Breast epithelium (tissue), 4 donors: ENCODE measurements at regions not wholly inside any gene's neighbourhood (a gene's known extent, or its start where the extent isn't known, plus 50 kb on each side); places are given as distances from the start of the nearest gene placed in this dataset.

Source experiments
- DNase-seq, 2 donors: peaks; one replicate each; pipeline ENCODE4 v3.0.0-alpha.2; 2019; ENCODE audit warnings: low spot score in 2 of 2
- H3K27ac ChIP-seq, 2 donors: fragments of 200-600 bp; sonication (generic) in 1 of 2; one replicate each; pipeline ENCODE4 v1.5.1; 2016 to 2019; ENCODE audit warnings: mild to moderate bottlenecking in 1 of 2
- H3K27me3 ChIP-seq, 2 donors: fragments of 200-600 bp; sonication (generic) in 1 of 2; one replicate each; pipeline versions ENCODE4 v1.5.1 to v1.6.0; 2017 to 2019; ENCODE audit warnings: control low read depth in 1 of 2, mild to moderate bottlenecking in 1 of 2
- H3K36me3 ChIP-seq: fragments of 200-600 bp; one replicate; pipeline ENCODE4 v1.5.1; 2019
- H3K4me1 ChIP-seq, 2 donors: fragments of 200-600 bp; sonication (generic); one replicate each; pipeline ENCODE4 v1.5.1; 2016 to 2019; ENCODE audit warnings: control low read depth in 1 of 2
- H3K4me3 ChIP-seq, 3 donors: fragments of 200-600 bp; sonication (generic); 1 replicate in 2 of 3; 2 replicates in 1 of 3; pipeline ENCODE4 v1.5.1; 2016 to 2019; ENCODE audit warnings: mild to moderate bottlenecking in 3 of 3, moderate library complexity in 2 of 3
- H3K9me3 ChIP-seq, 2 donors: fragments of 200-600 bp; sonication (generic) in 1 of 2; one replicate each; pipeline ENCODE4 v1.5.1; 2016 to 2019; ENCODE audit warnings: control low read depth in 1 of 2
- POLR2A ChIP-seq: fragments of 450-650 bp; IDR thresholded peaks from one replicate; pipeline ENCODE4 v1.6.1; 2016; ENCODE audit warnings: antibody characterized with exemption, mild to moderate bottlenecking, moderate library complexity
- POLR2AphosphoS5 ChIP-seq, 3 donors: sonication (generic); formaldehyde crosslinking; IDR thresholded peaks; one replicate each; pipeline ENCODE4 v1.6.1; 2017; ENCODE audit warnings: antibody characterized with exemption in 3 of 3
- intact Hi-C: fragments of 100-400 bp; cut with DNase I; formaldehyde crosslinking; loops from one replicate; pipeline ENCODE4 v1.15.1; 2023; ENCODE audit warnings: low total_unique reads
- TF ChIP-seq, protein P1 (sequence below), 3 donors: fragments of 450-650 bp; IDR thresholded peaks; one replicate each; pipeline ENCODE4 v1.5.1; 2016 to 2017; ENCODE audit warnings: antibody characterized with exemption in 3 of 3, mild to moderate bottlenecking in 3 of 3, moderate library complexity in 3 of 3

DNA sequence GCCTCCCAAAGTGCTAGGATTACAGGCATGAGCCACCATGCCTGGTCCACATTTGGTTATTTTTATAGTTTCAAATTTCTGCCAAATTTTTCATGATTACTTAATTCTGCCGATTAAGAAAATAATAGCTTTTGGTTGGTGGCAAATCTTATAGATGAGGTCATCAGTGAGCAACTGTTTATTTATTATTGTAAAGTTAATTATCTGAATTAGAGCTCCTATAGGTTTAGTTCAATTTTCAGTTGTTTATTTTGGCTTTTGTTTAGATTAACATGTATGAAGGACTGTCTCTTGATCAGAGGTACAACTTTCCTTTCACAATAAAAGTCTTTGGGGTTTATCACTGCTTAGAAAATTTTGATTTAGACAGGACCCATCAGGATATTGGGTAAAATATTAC lies 262.2 kb downstream of the SLC7A11 start:
- intact Hi-C loops, result no loop called here
- no peak overlapping the region for H3K4me3 ChIP-seq
- H3K27me3 ChIP-seq, result no peaks in the 10 kb centered on the region
- TF ChIP-seq POLR2A, result no peak
- no peak for TF ChIP-seq POLR2AphosphoS5 (IDR thresholded peaks at IDR 0.05)
- TF ChIP-seq, protein P1, sequence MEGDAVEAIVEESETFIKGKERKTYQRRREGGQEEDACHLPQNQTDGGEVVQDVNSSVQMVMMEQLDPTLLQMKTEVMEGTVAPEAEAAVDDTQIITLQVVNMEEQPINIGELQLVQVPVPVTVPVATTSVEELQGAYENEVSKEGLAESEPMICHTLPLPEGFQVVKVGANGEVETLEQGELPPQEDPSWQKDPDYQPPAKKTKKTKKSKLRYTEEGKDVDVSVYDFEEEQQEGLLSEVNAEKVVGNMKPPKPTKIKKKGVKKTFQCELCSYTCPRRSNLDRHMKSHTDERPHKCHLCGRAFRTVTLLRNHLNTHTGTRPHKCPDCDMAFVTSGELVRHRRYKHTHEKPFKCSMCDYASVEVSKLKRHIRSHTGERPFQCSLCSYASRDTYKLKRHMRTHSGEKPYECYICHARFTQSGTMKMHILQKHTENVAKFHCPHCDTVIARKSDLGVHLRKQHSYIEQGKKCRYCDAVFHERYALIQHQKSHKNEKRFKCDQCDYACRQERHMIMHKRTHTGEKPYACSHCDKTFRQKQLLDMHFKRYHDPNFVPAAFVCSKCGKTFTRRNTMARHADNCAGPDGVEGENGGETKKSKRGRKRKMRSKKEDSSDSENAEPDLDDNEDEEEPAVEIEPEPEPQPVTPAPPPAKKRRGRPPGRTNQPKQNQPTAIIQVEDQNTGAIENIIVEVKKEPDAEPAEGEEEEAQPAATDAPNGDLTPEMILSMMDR (IDR thresholded peaks at IDR 0.05), result no peak
- no peak for DNase-seq
- H3K4me1 ChIP-seq, result no peaks in the 10 kb centered on the region
- H3K9me3 ChIP-seq, result no peaks in the 10 kb centered on the region
- H3K36me3 ChIP-seq, result no peaks in the 10 kb centered on the region
- no peak overlapping the region for H3K27ac ChIP-seq

DNA sequence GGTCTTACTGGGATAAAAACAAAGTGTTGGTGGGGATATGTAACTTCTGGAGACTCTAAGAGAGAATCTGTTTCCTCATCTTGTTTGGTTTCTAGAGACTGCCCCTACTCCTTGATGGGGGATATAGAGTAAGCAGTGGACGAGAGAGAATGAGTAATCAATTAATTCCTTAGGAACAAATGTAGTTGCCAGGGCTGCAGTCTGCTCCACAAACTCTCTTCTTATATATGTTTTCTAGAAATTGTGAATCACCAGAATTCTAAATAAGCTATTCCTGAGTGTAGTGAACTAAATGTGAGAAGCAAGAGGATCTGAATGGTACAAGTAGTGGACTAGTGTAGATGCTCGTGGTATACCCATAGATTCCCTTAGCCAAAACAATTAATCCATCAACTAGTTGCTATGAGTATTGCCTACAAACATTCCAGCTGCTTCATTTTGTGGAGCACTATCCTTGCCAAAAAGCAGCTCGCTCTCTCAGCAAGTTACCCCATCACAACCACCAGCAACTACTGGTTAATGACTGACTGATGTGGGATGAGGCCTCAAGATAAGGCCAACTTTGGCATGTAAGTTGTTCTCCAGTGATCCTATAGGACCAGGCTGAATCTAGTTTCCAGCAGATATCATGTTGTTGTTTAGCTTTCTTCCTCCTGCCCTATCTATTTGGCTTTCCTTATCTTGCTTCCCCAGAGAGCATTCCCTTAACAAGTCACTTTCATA lies 273.0 kb downstream of the SLC7A11 start:
- H3K27ac ChIP-seq, result no peak overlapping the region
- intact Hi-C loops, result no loop called here

DNA sequence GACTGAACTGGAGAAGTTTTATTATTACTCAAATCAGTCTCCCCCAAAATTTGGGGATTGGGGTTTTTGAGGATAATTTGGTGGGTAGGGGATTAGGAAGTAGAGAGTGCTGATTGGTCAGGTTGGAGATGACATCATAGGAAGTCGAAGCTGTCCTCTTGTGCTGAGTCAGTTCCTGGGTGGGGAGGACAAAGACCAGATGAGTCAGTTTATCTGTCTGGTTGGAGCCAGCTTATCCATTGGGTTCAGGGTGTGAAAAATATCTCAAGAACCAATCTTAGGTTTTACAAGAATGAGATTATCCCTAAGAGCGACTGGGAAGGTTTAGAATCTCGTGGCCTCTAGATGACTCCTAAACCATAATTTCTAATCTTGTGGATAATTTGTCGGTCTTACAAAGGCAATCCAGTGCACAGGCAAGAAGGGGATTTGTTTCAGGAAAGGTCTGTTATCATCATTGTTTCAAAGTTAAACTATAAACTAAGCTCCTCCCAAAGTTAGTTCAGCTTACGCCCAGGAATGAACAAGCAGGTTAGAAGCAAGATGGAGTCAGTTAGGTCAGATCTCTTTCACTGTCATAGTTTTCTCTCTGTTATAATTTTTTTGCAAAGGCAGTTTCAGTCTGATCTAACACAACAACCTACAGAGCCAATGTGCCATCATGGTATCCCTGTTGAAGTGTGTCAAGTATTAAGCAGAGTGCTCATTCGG lies 274.5 kb downstream of the SLC7A11 start:
- Histone ChIP-seq H3K4me3 (no peak overlapping the region), H3K4me1 (no peaks in the 10 kb centered on the region), H3K27ac (no peak overlapping the region), H3K27me3 (no peaks in the 10 kb centered on the region), H3K9me3 (no peaks in the 10 kb centered on the region), H3K36me3 (no peaks in the 10 kb centered on the region)
- intact Hi-C loops, result no loop called here
- no peak for DNase-seq
- TF ChIP-seq POLR2AphosphoS5 (IDR thresholded peaks at IDR 0.05), result no peak
- TF ChIP-seq, protein P1 (IDR thresholded peaks at IDR 0.05), result no peak
- no peak for TF ChIP-seq POLR2A

More for the DNA sequence above, 273.0 kb downstream of the SLC7A11 start:
- H3K4me3 ChIP-seq, result no peak overlapping the region
- H3K9me3 ChIP-seq, result no peaks in the 10 kb centered on the region
- no peaks in the 10 kb centered on the region for H3K27me3 ChIP-seq
- TF ChIP-seq POLR2A, result no peak
- TF ChIP-seq, protein P1 (IDR thresholded peaks at IDR 0.05), result no peak
- no peak for TF ChIP-seq POLR2AphosphoS5 (IDR thresholded peaks at IDR 0.05)
- no peaks in the 10 kb centered on the region for H3K4me1 ChIP-seq
- H3K36me3 ChIP-seq, result no peaks in the 10 kb centered on the region
- DNase-seq, result no peak

DNA sequence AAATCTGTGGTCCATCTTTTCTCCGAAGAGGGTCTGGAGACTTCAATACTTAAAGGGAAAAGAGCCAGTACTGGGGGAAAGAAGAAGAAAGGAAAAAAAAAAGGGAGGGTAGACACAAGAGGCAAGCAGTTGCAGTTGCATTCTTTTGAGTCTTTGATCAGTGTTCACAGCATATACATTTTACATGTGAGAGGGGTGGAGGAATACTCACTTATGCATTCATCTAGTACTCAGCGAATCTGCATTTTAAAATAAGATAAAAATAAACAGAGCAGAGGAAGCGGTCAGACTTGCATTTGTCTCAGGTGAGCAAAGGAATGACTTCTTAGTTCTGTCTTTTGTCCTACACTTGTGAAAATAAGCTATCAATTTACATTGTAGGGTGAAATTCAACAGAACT lies 275.6 kb downstream of the SLC7A11 start:
- intact Hi-C loops, result no loop called here
- Histone ChIP-seq H3K4me1 (peaks cover 0 to 3% of the 10 kb centered on the region in 2 donors), H3K36me3 (no peaks in the 10 kb centered on the region), H3K9me3 (no peaks in the 10 kb centered on the region), H3K27me3 (no peaks in the 10 kb centered on the region), H3K27ac (no peak overlapping the region), H3K4me3 (no peak overlapping the region)
- TF ChIP-seq, protein P1 (IDR thresholded peaks at IDR 0.05), result no peak
- TF ChIP-seq POLR2AphosphoS5 (IDR thresholded peaks at IDR 0.05) (no peak), POLR2A (no peak)
- no peak for DNase-seq

DNA sequence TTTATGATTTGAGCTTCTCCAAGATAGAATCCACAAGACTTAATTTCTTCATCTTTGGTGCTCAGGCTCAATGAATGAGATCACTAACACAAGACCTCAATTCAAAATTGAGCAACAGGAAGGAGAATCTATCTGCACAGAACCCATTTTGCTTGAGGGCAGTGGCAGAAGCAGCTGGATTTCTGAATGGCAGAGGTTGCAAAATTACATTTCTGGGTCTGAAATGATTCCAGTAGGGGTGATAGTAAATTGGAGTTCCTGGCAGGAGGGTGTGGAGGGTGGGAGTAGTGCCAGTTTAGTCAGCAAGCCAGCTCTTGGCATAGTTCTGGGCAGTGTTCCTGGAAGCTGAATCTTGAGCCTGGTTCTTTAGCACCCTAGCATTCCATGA lies 281.1 kb downstream of the SLC7A11 start:
- H3K4me3 ChIP-seq, result no peak overlapping the region
- peaks cover 0 to 9% of the 10 kb centered on the region in 2 donors for H3K4me1 ChIP-seq
- H3K27ac ChIP-seq, result peak overlapping the region; percentile 22 to 59
- H3K27me3 ChIP-seq, result no peaks in the 10 kb centered on the region
- H3K36me3 ChIP-seq, result no peaks in the 10 kb centered on the region
- no peaks in the 10 kb centered on the region for H3K9me3 ChIP-seq
- peak in 1 of 2 donors; percentile 81 for DNase-seq
- intact Hi-C loops, result no loop called here
- peak in 1 of 3 donors; percentile 35 for TF ChIP-seq POLR2AphosphoS5 (IDR thresholded peaks at IDR 0.05)
- TF ChIP-seq, protein P1 (IDR thresholded peaks at IDR 0.05), result no peak
- no peak for TF ChIP-seq POLR2A
